Bronchial epithelial cell (primary cell): ENCODE measurements at regions not wholly inside any gene's neighbourhood (a gene's known extent, or its start where the extent isn't known, plus 50 kb on each side); places are given as distances from the start of the nearest gene placed in this dataset.
"Not testable (repeated sequence)": the region's sequence is repeated elsewhere in the genome, so short reads cannot be mapped to it uniquely, and the experiment has no call there.

Experiments
- DNase-seq: peaks from one replicate; pipeline ENCODE4 v3.0.0-alpha.2; 2010; ENCODE audit warnings: low read depth
- FAIRE-seq: peaks from 2 replicates; lab custom pipeline; 2011; peaks lifted over from hg19 to GRCh38; lab: Jason Lieb, UNC
- H3K27me3 ChIP-seq: 2 replicates; pipeline ENCODE4 v1.5.1; 2011; ENCODE audit warnings: low read length; ENCODE audit not compliant: control insufficient read depth, insufficient read depth
- H3K36me3 ChIP-seq: 2 replicates; pipeline ENCODE4 v1.5.1; 2011; ENCODE audit warnings: low read length; ENCODE audit not compliant: control insufficient read depth, insufficient read depth
- H3K4me3 ChIP-seq: 2 replicates; pipeline ENCODE4 v1.5.1; 2011; ENCODE audit warnings: mild to moderate bottlenecking, low read depth, low read length, control low read depth
- TF ChIP-seq, protein P1 (sequence below): IDR thresholded peaks from 2 replicates; pipeline ENCODE4 v1.5.1; 2011; ENCODE audit warnings: mild to moderate bottlenecking, moderate library complexity, low read length, control low read depth, inconsistent platforms; ENCODE audit not compliant: insufficient read depth, severe bottlenecking

DNA sequence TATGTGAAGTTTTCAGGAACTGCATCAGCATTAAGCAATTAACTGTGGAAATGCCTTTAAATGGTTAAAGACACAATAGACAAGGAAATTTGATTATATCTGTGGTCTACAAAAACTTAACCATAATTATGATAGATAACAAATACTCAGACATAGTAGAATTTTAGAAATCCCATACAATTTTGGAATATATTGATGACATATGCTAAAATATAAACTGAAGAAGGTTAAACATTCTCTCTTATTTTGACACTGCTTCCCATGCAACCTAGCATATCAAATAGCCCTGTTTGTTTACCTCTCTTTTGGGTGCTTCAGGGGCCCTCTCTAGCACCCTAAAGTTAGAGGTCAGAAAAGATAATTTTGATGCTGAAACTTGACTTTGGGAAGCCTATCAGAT lies 1274.8 kb upstream of the SLC39A10 start:
- Histone ChIP-seq H3K36me3 (no peaks in the 10 kb centered on the region), H3K27me3 (no peaks in the 10 kb centered on the region), H3K4me3 (no peak overlapping the region)
- DNase-seq (no peak), FAIRE-seq (no peak)
- TF ChIP-seq, protein P1, sequence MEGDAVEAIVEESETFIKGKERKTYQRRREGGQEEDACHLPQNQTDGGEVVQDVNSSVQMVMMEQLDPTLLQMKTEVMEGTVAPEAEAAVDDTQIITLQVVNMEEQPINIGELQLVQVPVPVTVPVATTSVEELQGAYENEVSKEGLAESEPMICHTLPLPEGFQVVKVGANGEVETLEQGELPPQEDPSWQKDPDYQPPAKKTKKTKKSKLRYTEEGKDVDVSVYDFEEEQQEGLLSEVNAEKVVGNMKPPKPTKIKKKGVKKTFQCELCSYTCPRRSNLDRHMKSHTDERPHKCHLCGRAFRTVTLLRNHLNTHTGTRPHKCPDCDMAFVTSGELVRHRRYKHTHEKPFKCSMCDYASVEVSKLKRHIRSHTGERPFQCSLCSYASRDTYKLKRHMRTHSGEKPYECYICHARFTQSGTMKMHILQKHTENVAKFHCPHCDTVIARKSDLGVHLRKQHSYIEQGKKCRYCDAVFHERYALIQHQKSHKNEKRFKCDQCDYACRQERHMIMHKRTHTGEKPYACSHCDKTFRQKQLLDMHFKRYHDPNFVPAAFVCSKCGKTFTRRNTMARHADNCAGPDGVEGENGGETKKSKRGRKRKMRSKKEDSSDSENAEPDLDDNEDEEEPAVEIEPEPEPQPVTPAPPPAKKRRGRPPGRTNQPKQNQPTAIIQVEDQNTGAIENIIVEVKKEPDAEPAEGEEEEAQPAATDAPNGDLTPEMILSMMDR, result no peak

DNA sequence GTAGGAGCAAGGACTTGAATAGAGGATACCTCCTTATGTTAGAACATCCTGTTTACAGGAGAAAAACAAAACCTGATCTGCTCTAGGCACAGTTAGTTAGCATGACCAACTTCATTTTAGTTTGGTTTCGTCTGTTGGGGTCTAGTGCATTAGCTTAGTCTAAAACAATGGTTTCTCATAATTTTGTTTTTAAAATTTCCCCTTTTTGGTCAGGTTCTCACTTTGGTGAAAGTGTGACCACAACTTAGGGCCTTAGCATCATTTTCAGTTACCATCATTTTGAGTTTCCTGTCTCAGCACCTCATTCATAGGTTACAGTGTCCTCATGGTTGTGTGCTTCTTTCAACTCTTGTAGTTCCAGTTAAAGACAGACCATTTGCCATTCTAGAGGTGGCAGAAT lies 1277.0 kb upstream of the SLC39A10 start:
- no peak overlapping the region for H3K4me3 ChIP-seq
- H3K27me3 ChIP-seq, result no peaks in the 10 kb centered on the region
- no peaks in the 10 kb centered on the region for H3K36me3 ChIP-seq
- DNase-seq (no peak), FAIRE-seq (no peak)
- TF ChIP-seq, protein P1, result no peak

DNA sequence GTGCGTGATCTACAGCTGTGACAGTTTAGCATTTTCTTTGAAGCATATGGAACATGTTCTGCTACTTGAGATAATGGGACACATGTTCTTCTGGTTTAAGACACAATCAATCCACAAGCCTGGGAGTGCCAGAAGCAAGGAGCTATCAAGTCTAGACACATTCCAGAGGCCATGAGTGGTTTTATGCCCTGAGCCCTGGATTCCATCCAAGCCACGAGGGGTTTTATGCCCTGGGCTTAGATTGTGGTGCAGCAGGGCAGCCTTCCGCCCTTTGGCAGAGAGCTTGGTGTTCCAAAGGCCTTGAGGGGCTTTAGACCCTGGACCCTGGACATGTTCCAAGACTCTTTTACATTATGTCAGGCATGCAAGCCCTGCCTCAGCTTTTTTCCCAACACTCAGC lies 1289.6 kb upstream of the SLC39A10 start:
- H3K27me3 ChIP-seq, H3K36me3 ChIP-seq, H3K4me3 ChIP-seq, FAIRE-seq: not testable (repeated sequence)
- peak; percentile 15 for DNase-seq

DNA sequence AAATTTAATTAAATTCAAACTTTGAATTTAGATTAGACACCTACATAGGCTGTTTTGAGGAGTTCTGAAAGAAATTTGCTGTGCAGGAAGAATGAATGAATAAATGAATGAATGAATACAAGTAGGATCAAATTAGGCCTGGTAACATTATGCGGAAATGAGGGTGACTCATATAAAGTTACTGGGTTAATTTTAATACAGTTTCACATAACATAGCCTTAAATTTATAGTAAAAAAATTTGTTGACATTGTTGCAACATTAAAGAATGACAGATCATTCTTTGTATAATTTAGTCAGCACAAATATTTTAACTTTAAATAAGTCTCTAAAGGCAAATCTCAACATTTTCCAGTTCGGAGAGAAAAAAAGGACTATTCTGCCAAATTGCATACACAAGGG lies 1293.1 kb upstream of the SLC39A10 start:
- TF ChIP-seq, protein P1, result no peak
- Histone ChIP-seq H3K27me3 (no peaks in the 10 kb centered on the region), H3K36me3 (no peaks in the 10 kb centered on the region), H3K4me3 (no peak overlapping the region)
- FAIRE-seq (no peak), DNase-seq (no peak)

- DNase-seq (no peak), FAIRE-seq (no peak)
- Histone ChIP-seq H3K36me3 (no peaks in the 10 kb centered on the region), H3K27me3 (no peaks in the 10 kb centered on the region), H3K4me3 (no peak overlapping the region)
- TF ChIP-seq, protein P1, result no peak
Measured at GRCh38 chr2:194363295-194363694, 1293.7 kb upstream of the SLC39A10 start.

DNA sequence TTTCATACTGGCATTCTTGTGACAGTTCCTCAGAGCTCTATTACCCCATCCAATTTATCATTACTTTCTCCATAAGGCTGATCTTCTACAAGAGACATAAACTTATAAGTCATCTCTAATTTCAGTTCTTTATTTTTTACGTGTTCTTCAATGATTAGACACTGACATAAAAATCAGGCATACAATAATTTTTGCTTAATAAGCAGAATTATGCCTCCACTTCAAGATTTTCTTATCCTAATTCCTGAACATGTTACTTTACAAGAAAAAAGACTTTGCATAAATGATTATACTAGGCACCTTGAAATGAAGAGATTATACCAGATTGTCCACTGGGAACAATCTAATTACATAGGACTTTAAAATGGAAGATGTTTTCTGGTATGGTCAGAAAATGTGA lies 1304.5 kb upstream of the SLC39A10 start:
- no peak for DNase-seq
- H3K27me3 ChIP-seq, result no peaks in the 10 kb centered on the region
- H3K36me3 ChIP-seq, result no peaks in the 10 kb centered on the region
- FAIRE-seq, result no peak
- TF ChIP-seq, protein P1, result no peak
- H3K4me3 ChIP-seq, result no peak overlapping the region
